ENCODE measurements at regions not wholly inside any gene's neighbourhood (a gene's known extent, or its start where the extent isn't known, plus 50 kb on each side); places are given as distances from the start of the nearest gene placed in this dataset.

- TF ChIP-seq CTCF (IDR thresholded peaks at IDR 0.05), result no peak
- no peak for TF ChIP-seq ZFX (IDR thresholded peaks at IDR 0.05; ENCODE audit: borderline replicate concordance)
Observed at GRCh38 chr12:33052141-33053051, 155.8 kb upstream of the PKP2 start.

All from 22Rv1 (cell line).